SKM-1 (cell line): ENCODE measurements at regions not wholly inside any gene's neighbourhood (a gene's known extent, or its start where the extent isn't known, plus 50 kb on each side); places are given as distances from the start of the nearest gene placed in this dataset.

Experiments used
- DNase-seq: peaks from one replicate; lab custom pipeline; 2025; ENCODE audit not compliant: unreplicated experiment; lab: John Stamatoyannopoulos, UW

- DNase-seq: no peak
Observed at GRCh38 chr2:129436809-129437208, 542.7 kb upstream of the RAB6C start.

- no peak for DNase-seq
Observed at GRCh38 chr2:129437725-129438124, 541.7 kb upstream of the RAB6C start.

- DNase-seq: no peak
Observed at GRCh38 chr2:129438501-129439057, 540.9 kb upstream of the RAB6C start.

- no peak for DNase-seq
Observed at GRCh38 chr2:129439406-129440302, 539.8 kb upstream of the RAB6C start.

- no peak for DNase-seq
Observed at GRCh38 chr2:129441610-129442009, 537.9 kb upstream of the RAB6C start.

- DNase-seq: no peak
Observed at GRCh38 chr2:129443235-129443864, 536.1 kb upstream of the RAB6C start.

GRCh38 chr2:129443865-129444739, 535.4 kb upstream of the RAB6C start:
- DNase-seq: no peak

GRCh38 chr2:129444751-129445150, 534.7 kb upstream of the RAB6C start:
- DNase-seq: no peak

GRCh38 chr2:129456691-129457090, 522.8 kb upstream of the RAB6C start:
- no peak for DNase-seq

GRCh38 chr2:129457277-129457818, 522.1 kb upstream of the RAB6C start:
- no peak for DNase-seq

GRCh38 chr2:129458006-129458405, 521.5 kb upstream of the RAB6C start:
- DNase-seq: no peak

GRCh38 chr2:129458436-129458835, 521.0 kb upstream of the RAB6C start:
- DNase-seq: no peak

GRCh38 chr2:129459200-129459876, 520.1 kb upstream of the RAB6C start:
- DNase-seq: no peak

GRCh38 chr2:129459881-129460280, 519.6 kb upstream of the RAB6C start:
- DNase-seq: no peak

- DNase-seq: no peak
Observed at GRCh38 chr2:129460299-129461198, 518.9 kb upstream of the RAB6C start.

- DNase-seq: no peak
Observed at GRCh38 chr2:129462349-129462748, 517.1 kb upstream of the RAB6C start.

- no peak for DNase-seq
Observed at GRCh38 chr2:129462967-129463366, 516.5 kb upstream of the RAB6C start.

GRCh38 chr2:129464036-129464435, 515.4 kb upstream of the RAB6C start:
- DNase-seq: no peak

- no peak for DNase-seq
Observed at GRCh38 chr2:129464631-129465030, 514.8 kb upstream of the RAB6C start.
